Transverse colon (tissue), 3 donors: ENCODE measurements at regions not wholly inside any gene's neighbourhood (a gene's known extent, or its start where the extent isn't known, plus 50 kb on each side); places are given as distances from the start of the nearest gene placed in this dataset.

ENCODE experiments used
- CTCF ChIP-seq, 5 experiments: fragments of 200-600 bp in 3 of 5; fragments of 450-650 bp in 2 of 5; sonication (generic) in 3 of 5; IDR thresholded peaks; 1 replicate in 2 of 5; 2 replicates in 3 of 5; pipeline ENCODE4 v1.5.1; 2016 to 2017; ENCODE audit warnings: antibody characterized with exemption in 5 of 5, inconsistent platforms in 3 of 5, mild to moderate bottlenecking in 2 of 5, moderate library complexity in 1 of 5
- EP300 ChIP-seq: sonication (generic); formaldehyde crosslinking; IDR thresholded peaks from one replicate; pipeline ENCODE4 v1.6.1; 2017; ENCODE audit warnings: antibody characterized with exemption, low read depth
- POLR2A ChIP-seq: fragments of 450-650 bp; IDR thresholded peaks from one replicate; pipeline ENCODE4 v1.6.1; 2016; ENCODE audit warnings: antibody characterized with exemption, mild to moderate bottlenecking, moderate library complexity

DNA sequence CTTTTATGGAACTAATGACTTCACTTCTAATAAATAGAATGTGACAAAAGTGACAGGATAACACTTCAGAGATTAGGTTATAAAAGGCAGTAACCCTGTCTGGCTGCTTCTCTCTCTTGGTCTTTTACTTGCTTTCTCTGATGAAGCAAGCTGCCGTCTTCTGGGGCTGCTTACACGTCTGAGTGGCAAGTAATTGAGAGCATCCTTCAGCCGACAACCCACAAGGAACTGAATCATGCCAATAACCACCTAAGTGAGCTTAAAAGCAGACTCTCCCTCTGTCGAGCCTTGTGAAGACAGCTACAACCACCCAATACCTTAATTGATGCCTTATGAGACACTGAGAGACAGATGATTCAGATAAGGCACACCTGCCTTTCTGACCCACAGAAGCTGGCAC is 1091.2 kb downstream of the SLITRK1 start:
- TF ChIP-seq CTCF (IDR thresholded peaks at IDR 0.05) = no peak
- TF ChIP-seq POLR2A = no peak
- no peak for TF ChIP-seq EP300
